ACC112 (cell line): ENCODE measurements at regions not wholly inside any gene's neighbourhood (a gene's known extent, or its start where the extent isn't known, plus 50 kb on each side); places are given as distances from the start of the nearest gene placed in this dataset.
"Not testable (repeated sequence)": the region's sequence is repeated elsewhere in the genome, so short reads cannot be mapped to it uniquely, and the experiment has no call there.

Experiments
- H2AFZ ChIP-seq: fragments of 200-600 bp; sonication (generic); one replicate; pipeline ENCODE4 v1.6.0; 2017; ENCODE audit warnings: antibody characterized with exemption, low read length; ENCODE audit not compliant: unreplicated experiment
- H3K27ac ChIP-seq: fragments of 200-600 bp; sonication (generic); 2 replicates; pipeline ENCODE4 v1.5.1; 2014; ENCODE audit warnings: low read depth, mild to moderate bottlenecking, antibody characterized with exemption, low read length, moderate library complexity
- H3K27me3 ChIP-seq: fragments of 200-600 bp; sonication (generic); 2 replicates; pipeline ENCODE4 v1.6.1; 2014; ENCODE audit warnings: mild to moderate bottlenecking, antibody characterized with exemption, low read length, moderate library complexity, mixed read lengths; ENCODE audit not compliant: insufficient read depth
- H3K36me3 ChIP-seq: fragments of 200-600 bp; sonication (generic); 2 replicates; pipeline ENCODE4 v1.6.1; 2016; ENCODE audit warnings: mild to moderate bottlenecking, antibody characterized with exemption, low read length, moderate library complexity, mixed read lengths; ENCODE audit not compliant: insufficient read depth
- H3K4me1 ChIP-seq: fragments of 200-600 bp; sonication (generic); one replicate; pipeline ENCODE4 v1.6.1; 2016; ENCODE audit warnings: low read length, mixed read lengths; ENCODE audit not compliant: insufficient read depth, unreplicated experiment, control insufficient read depth
- H3K4me3 ChIP-seq: fragments of 200-600 bp; sonication (generic); 2 replicates; pipeline ENCODE4 v1.5.1; 2014; ENCODE audit warnings: mild to moderate bottlenecking, low read depth, low read length
- H3K79me2 ChIP-seq: fragments of 200-600 bp; sonication (generic); one replicate; pipeline ENCODE4 v1.6.0; 2016; ENCODE audit warnings: low read length; ENCODE audit not compliant: control insufficient read depth, unreplicated experiment, insufficient read depth

GRCh38 chr19:23597661-23598060 lies 89.4 kb downstream of the ZNF675 start:
- H2AFZ ChIP-seq, result no peak overlapping the region

GRCh38 chr19:23596872-23597271 lies 90.1 kb downstream of the ZNF675 start:
- Histone ChIP-seq H3K27me3 (no peaks in the 10 kb centered on the region), H3K36me3 (no peaks in the 10 kb centered on the region), H3K79me2 (no peaks in the 10 kb centered on the region), H3K27ac (no peak overlapping the region), H3K4me1 (no peaks in the 10 kb centered on the region), H3K4me3 (no peak overlapping the region), H2AFZ (no peak overlapping the region)

More at GRCh38 chr19:23597661-23598060, 89.4 kb downstream of the ZNF675 start:
- H3K27ac ChIP-seq, result no peak overlapping the region
- H3K36me3 ChIP-seq, result no peaks in the 10 kb centered on the region
- H3K4me3 ChIP-seq, result no peak overlapping the region
- no peaks in the 10 kb centered on the region for H3K4me1 ChIP-seq
- no peaks in the 10 kb centered on the region for H3K79me2 ChIP-seq
- no peaks in the 10 kb centered on the region for H3K27me3 ChIP-seq

- not testable (repeated sequence) for H3K27me3 ChIP-seq, H3K79me2 ChIP-seq, H2AFZ ChIP-seq, H3K27ac ChIP-seq, H3K4me3 ChIP-seq, H3K4me1 ChIP-seq, H3K36me3 ChIP-seq
These were observed 92.7 kb downstream of the ZNF675 start for GRCh38 chr19:23594311-23594710.

GRCh38 chr19:23587546-23587945 lies 99.5 kb downstream of the ZNF675 start:
- Histone ChIP-seq H2AFZ (no peak overlapping the region), H3K36me3 (no peaks in the 10 kb centered on the region), H3K27me3 (no peaks in the 10 kb centered on the region), H3K27ac (no peak overlapping the region), H3K79me2 (no peaks in the 10 kb centered on the region), H3K4me3 (no peak overlapping the region), H3K4me1 (no peaks in the 10 kb centered on the region)

GRCh38 chr19:23577501-23577900 lies 109.5 kb downstream of the ZNF675 start:
- no peak overlapping the region for H3K27ac ChIP-seq
- H3K4me1 ChIP-seq, result no peaks in the 10 kb centered on the region
- H3K4me3 ChIP-seq, result no peak overlapping the region
- no peaks in the 10 kb centered on the region for H3K36me3 ChIP-seq
- no peaks in the 10 kb centered on the region for H3K27me3 ChIP-seq
- no peaks in the 10 kb centered on the region for H3K79me2 ChIP-seq
- H2AFZ ChIP-seq, result no peak overlapping the region

- H3K27me3 ChIP-seq, result no peaks in the 10 kb centered on the region
- H3K27ac ChIP-seq, result no peak overlapping the region
- no peaks in the 10 kb centered on the region for H3K36me3 ChIP-seq
- H3K79me2 ChIP-seq, result no peaks in the 10 kb centered on the region
- no peak overlapping the region for H2AFZ ChIP-seq
- no peak overlapping the region for H3K4me3 ChIP-seq
- H3K4me1 ChIP-seq, result no peaks in the 10 kb centered on the region
These were observed 115.8 kb downstream of the ZNF675 start for GRCh38 chr19:23571175-23571574.

GRCh38 chr19:23568116-23568515 lies 118.9 kb downstream of the ZNF675 start:
- H2AFZ ChIP-seq, H3K36me3 ChIP-seq, H3K27ac ChIP-seq, H3K4me3 ChIP-seq, H3K4me1 ChIP-seq, H3K27me3 ChIP-seq, H3K79me2 ChIP-seq: not testable (repeated sequence)

- H3K27me3 ChIP-seq, result no peaks in the 10 kb centered on the region
- H3K36me3 ChIP-seq, result no peaks in the 10 kb centered on the region
- no peaks in the 10 kb centered on the region for H3K79me2 ChIP-seq
- H3K27ac ChIP-seq, result no peak overlapping the region
- no peak overlapping the region for H3K4me3 ChIP-seq
- no peak overlapping the region for H2AFZ ChIP-seq
- H3K4me1 ChIP-seq, result no peaks in the 10 kb centered on the region
These were observed 121.8 kb downstream of the ZNF675 start for GRCh38 chr19:23565256-23565655.

GRCh38 chr19:23563326-23563725 lies 123.7 kb downstream of the ZNF675 start:
- H3K27me3 ChIP-seq, result no peaks in the 10 kb centered on the region
- H3K36me3 ChIP-seq, result no peaks in the 10 kb centered on the region
- no peak overlapping the region for H3K4me3 ChIP-seq
- no peak overlapping the region for H2AFZ ChIP-seq
- H3K4me1 ChIP-seq, result no peaks in the 10 kb centered on the region
- no peaks in the 10 kb centered on the region for H3K79me2 ChIP-seq
- no peak overlapping the region for H3K27ac ChIP-seq

- Histone ChIP-seq H3K36me3 (no peaks in the 10 kb centered on the region), H3K27ac (no peak overlapping the region), H2AFZ (no peak overlapping the region), H3K79me2 (no peaks in the 10 kb centered on the region), H3K4me3 (no peak overlapping the region), H3K27me3 (no peaks in the 10 kb centered on the region), H3K4me1 (no peaks in the 10 kb centered on the region)
These were observed 125.7 kb downstream of the ZNF675 start for GRCh38 chr19:23561341-23561740.

- H3K36me3 ChIP-seq, result no peaks in the 10 kb centered on the region
- H3K27ac ChIP-seq, result no peak overlapping the region
- no peak overlapping the region for H3K4me3 ChIP-seq
- no peaks in the 10 kb centered on the region for H3K4me1 ChIP-seq
- H2AFZ ChIP-seq, result no peak overlapping the region
- H3K27me3 ChIP-seq, result no peaks in the 10 kb centered on the region
- no peaks in the 10 kb centered on the region for H3K79me2 ChIP-seq
These were observed 127.0 kb downstream of the ZNF675 start for GRCh38 chr19:23560051-23560450.

- no peak overlapping the region for H3K4me3 ChIP-seq
- H2AFZ ChIP-seq, result no peak overlapping the region
- no peaks in the 10 kb centered on the region for H3K4me1 ChIP-seq
- no peak overlapping the region for H3K27ac ChIP-seq
- no peaks in the 10 kb centered on the region for H3K36me3 ChIP-seq
- H3K79me2 ChIP-seq, result no peaks in the 10 kb centered on the region
- H3K27me3 ChIP-seq, result no peaks in the 10 kb centered on the region
These were observed 128.5 kb downstream of the ZNF675 start for GRCh38 chr19:23558541-23558940.
